ENCODE measurements at regions not wholly inside any gene's neighbourhood (a gene's known extent, or its start where the extent isn't known, plus 50 kb on each side); places are given as distances from the start of the nearest gene placed in this dataset.

DNA sequence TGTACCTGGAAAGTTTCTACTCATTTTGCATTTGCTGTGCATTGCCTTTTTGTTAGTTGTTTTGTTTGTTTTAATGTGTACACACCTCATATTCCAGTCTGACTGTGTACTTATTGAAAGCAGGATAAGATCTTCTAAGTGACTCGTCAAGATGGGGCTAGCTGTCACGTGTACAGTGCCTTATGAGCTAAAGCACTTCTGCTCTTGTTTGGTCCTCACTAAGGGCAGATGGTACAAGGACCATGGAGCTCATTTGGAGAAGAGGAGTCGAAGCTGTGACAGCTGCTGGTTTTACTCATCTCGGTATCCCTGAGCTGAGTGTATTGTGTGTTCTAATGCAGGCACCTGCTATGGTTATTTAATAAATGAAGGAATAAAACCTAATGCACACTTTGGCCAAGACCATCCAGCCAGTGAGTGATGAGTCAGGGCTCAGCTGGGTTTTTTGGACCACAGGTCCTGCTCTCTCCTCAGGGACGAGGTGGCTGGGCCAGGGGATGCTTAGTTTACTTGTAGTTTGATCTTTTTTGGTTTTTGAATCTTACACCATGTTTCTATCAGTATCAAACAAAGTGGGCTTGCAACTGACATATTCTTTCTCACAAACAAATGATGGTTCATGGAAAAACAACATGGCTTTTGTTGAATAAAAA, 152.5 kb upstream of the APCDD1 start:
- DNase-seq, result no peak
- ATAC-seq (ENCODE audit: poor library complexity), result no peak
- intact Hi-C loops (cut with DNase I), result no loop called here

DNA sequence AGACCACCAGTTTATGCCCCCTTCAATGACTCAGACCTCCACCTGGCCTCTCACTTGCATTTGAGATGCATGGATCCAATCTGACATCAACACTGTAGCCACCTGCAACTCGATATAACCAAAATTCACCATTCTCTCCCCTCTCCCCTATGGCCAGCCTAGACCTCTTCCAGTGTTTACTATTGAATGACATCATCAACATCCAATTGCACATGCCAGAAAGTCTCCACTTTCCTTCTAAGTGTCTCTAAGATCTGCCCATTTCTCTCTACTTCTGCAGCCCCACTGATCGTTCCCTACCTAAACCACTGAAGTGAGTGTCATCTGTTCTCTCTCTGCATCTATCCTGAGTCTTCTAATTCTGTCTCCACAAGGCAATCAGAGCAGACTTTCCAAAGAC, 151.3 kb upstream of the APCDD1 start:
- ATAC-seq (ENCODE audit: poor library complexity), result no peak
- intact Hi-C loops (cut with DNase I), result no loop called here
- DNase-seq, result no peak

DNA sequence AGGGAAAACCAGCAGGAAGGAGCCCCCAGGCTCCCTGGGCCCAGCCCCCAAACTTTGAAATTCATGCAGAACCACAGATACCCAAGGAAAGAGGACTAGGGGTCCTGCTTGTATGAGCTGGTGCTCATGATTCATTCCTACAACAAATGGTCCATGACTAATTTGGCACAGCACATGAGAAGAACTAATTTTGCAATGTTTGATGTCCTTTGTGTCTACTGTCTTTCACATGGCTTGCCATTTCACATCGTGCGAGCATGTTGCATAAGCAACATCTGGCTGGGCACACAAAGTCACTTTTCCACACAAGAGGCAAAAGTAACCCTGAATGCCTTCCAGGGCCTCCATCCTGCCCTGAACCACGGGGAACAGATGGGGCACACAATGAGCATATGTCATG, 149.6 kb upstream of the APCDD1 start:
- intact Hi-C loops (cut with DNase I), result no loop called here
- DNase-seq, result no peak

DNA sequence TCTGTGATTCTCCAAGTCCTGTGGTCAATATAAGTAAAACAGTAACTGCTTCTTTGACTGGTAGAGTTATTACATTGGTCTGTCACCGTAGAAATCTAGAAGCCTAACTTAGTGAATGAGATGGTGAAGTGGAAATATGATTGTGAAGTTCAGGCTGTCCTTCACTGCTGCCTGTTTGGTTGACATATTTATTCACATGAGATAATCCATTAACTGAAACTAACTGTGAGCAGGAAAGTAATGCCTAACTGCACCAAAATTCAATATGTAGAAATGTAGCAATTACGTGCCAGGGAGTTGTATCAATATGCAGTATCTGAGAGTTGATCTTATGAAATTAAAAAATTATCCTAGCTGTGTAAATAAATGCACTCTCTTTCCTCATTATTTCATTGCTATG, 147.7 kb upstream of the APCDD1 start:
- ATAC-seq (ENCODE audit: poor library complexity), result no peak
- intact Hi-C loops (cut with DNase I), result no loop called here
- no peak for DNase-seq

More for the DNA sequence above, 149.6 kb upstream of the APCDD1 start:
- ATAC-seq (ENCODE audit: poor library complexity), result peak; percentile 83

DNA sequence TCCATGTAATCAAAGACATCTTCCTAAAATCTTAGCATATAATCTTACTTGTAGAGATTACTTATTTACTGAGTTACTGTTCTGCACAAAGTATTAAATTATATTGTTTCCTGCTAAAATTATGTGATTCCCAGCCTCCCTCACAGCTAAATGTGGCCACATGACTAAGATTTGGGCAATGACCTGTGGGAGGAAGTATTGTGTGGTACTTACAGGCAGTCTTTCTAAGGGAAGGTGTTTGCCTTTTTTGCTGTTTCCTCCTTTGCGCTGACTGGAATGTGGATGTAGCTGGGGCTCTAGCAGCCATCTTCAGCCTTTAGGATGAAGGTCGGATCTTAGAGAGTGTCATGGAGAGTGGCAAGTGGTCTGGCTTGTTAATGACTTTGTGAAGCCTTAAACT, 146.3 kb upstream of the APCDD1 start:
- intact Hi-C loops (cut with DNase I), result no loop called here
- no peak for DNase-seq
- ATAC-seq (ENCODE audit: poor library complexity), result no peak

DNA sequence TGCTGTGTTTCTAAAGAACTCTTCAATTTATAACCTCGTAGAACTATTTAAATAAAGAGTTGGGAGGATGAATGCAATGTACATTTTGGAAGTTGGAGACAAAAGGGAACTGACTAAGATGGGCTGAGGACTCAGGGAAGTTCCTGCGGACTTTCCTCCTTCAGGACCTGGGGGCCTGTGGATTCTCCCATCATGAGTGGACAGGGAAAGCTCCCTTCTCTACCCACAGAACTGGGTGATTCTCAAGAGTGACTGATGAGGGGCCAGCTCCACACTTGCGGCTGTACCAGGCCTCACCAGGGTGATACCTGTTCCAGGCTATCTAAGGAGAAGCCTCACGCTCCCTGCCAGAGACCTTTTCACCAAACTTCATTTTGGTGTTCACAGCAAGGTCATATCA, 143.8 kb upstream of the APCDD1 start:
- DNase-seq, result no peak
- intact Hi-C loops (cut with DNase I), result no loop called here

DNA sequence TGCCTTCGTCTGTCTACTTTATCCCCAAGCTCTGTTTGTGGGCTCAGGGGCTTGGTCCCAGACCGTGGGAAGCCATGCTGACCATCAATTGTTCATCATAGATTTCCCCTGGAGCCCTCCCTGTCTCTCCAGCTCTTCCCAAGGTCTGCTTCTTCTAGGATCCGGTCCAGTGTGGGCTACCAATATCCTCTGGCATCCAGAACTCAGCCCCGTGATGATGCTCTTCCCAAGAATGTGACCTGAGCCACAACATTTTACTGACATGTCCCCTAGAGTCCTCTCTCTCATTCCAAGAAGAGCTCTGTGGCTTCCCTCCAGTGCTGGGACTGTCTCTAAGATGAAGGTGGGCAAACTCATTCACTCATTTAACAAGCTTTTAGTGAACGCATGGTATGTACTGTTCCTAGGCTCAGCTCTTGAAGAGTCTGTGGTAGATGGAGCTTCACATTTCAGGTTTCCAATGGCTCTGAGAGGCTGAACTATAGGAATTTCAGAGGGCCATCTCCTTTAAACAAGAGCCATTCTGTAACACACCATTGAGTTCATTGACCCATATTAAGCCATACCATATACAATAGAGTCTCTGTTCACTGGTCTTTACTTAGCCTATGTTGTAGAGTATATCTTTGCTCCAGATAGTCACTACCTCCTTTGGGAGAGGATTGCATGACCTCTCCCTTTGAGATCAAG, 142.0 kb upstream of the APCDD1 start:
- ATAC-seq (ENCODE audit: poor library complexity), result no peak
- no peak for DNase-seq
- intact Hi-C loops (cut with DNase I), result no loop called here

More for the DNA sequence above, 143.8 kb upstream of the APCDD1 start:
- ATAC-seq (ENCODE audit: poor library complexity), result no peak

DNA sequence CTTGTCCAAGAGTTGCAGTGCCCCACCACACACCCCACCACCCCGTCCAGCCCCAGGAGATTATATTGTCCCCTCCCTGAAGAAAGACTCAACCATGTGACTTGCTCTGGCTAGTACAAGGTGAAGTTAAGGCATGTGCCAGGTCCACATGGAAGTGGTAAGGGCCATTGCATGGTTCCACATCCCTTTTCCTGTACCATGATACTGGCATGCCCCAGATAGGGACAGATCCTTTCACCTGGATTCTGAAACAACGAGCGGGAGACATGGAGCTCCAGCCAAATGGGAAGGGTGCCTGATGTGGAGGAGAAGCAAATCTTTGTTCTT, 141.5 kb upstream of the APCDD1 start:
- DNase-seq, result no peak
- ATAC-seq (ENCODE audit: poor library complexity), result no peak
- intact Hi-C loops (cut with DNase I), result no loop called here

DNA sequence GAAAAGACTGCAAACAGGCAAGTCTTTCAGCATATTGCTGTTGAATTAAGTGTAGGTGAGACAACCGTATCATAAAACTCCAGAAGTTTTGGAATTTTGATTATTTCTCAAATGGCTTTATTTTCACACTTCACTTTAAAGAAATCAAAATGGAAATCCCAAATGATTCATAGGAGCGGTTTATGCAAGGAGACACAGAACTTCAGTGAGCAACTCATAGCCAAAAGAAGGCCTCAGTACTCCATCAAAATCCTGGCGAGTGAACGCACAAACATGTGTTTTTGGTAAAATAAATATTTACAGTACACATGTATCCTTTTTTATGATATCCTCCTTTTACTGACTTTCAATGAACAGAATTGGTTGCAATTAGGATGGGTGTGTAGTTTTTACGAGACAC, 140.4 kb upstream of the APCDD1 start:
- intact Hi-C loops (cut with DNase I), result no loop called here
- DNase-seq (no peak), ATAC-seq (ENCODE audit: poor library complexity) (no peak)

DNA sequence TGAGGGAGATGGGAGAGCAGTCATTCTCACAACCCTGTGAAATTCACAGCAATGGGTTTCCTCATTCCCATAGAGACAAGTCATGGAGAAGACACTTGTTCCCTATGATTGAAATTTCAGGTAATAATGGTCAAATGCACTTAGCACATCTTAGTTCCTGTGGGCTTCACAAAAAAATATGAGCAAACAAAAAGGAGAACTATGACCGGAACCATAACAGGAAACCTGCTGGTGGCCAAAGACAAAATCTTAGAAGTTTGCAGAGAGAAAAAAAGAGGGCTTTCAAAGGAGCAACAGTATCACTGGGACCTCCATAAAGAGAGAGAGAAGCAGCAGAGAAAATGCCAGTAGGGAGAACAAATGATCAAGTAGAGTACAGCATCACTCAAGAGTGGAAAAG, 138.9 kb upstream of the APCDD1 start:
- no peak for DNase-seq
- intact Hi-C loops (cut with DNase I), result no loop called here
- no peak for ATAC-seq (ENCODE audit: poor library complexity)

DNA sequence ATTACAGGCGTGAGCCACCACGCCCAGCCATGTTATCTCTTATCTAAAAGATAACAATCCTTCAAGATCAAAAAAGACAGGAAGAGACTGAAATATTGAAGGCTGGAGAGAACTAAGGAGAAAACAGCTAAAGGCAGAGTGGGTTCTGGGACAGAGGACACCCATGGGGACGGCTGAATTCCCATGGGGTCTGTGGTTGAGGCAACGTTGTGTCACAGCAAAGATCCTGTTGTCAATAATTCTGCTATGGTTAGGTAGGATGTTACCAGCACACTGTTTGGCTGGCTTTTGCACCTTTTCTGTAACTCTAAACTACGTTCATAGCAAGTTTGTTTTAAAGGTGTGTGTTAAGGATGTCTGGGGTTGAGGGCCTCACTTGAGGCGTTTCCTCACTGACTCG, 137.7 kb upstream of the APCDD1 start:
- intact Hi-C loops (cut with DNase I), result no loop called here
- DNase-seq (no peak), ATAC-seq (ENCODE audit: poor library complexity) (no peak)

DNA sequence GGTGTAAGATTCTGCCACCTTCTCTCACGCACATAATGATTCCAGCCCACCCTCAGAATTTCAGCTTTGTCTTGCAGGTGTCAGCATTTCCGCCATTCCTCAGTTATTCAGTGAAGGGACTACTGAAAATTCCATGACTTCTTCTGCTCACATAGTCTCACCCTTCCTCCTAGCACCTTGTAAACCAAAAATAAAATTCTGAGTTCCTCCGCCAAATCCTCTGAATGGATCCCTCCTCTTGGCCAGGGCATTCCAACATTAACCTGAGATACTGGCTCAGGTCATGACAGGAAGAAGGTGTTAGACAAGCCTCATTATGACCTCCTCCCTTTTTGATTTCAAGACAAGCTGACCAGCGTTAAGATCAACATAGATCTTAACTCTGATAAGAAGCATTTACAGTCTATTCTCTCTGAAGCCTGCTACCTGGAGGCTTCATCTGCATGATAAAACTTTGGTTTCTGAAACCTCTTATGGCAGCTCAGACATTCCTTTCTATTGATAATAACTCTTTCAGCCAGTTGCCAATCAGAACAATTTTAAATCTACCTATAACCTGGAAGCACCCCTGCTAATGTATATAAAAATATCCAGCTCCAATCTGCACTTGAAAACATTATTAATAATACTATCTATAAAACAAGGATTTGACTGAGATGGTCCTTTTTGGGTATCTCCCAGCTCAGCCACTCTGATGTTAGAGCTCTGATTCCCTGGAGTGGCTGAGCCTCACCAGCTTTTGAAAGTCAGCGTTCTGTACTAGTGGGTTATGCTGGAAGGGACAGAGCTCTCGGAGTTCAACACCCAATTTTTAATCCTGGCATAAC, 136.4 kb upstream of the APCDD1 start:
- intact Hi-C loops (cut with DNase I), result no loop called here
- ATAC-seq (ENCODE audit: poor library complexity), result no peak
- no peak for DNase-seq

DNA sequence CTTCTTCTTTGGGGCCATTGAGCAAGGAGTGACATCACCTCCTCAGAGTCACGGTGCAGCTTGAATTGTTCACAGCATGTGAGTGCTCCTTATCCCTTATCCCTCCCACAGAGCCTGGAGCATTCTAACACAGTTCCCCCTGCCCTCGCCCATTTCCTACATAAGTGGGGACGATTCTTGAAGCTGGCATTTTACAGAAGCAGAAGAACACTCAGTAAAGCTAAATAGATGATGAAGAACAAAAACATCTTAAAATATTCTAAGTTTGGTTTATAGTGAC, 135.8 kb upstream of the APCDD1 start:
- ATAC-seq (ENCODE audit: poor library complexity), result no peak
- no peak for DNase-seq
- intact Hi-C loops (cut with DNase I), result no loop called here

DNA sequence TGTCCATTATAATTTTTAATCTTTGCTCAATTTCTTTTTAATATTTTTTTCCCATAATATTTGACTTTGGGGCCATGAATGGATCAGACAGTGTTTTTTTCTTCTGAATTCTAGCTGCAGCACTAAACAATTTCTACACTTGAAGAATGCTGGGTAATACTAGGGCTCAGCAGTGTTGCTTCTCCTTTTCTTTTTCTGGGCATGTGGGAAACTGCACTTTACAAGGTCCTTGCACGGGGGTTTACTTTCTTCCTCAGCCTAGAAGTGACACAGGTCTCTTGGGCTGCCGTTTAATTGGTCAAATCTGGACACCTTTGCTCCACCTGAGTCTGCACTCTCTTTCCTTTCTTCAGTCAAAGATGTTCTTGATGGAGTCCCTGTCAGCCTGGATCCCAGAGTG, 135.4 kb upstream of the APCDD1 start:
- intact Hi-C loops (cut with DNase I), result no loop called here
- ATAC-seq (ENCODE audit: poor library complexity) (no peak), DNase-seq (no peak)

DNA sequence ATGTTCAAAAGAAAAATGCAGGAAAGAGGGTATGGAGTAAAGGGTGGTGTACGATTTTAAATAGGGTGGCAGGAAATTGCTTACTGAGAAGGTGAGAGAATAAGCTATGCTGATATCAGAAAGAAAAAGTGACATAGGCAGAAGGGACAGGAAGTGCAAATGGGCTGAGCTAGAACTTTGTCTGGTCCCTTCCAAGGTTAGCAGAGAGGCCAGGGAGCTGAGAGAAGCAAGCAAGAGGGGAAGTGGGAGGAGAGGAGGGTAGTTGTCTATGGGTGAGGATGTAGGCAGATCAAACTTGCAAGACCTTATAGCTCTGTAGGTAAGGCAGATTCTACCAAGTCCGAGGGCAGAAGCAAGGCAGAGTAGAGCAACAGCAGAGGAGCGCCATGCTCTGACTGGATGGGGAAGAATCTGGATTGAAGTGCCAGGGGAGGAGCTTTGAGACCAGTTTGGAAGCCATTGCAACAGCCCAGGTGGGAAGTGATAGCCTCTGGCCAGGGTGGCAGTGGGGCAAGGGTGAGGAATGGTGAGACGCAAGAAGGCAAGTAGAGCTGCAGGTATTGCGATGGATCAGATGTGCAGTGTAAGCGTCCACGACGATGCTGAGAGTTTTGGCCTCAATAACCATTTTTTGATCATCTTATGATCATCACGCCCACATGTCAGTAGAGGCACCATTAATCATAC, 134.4 kb upstream of the APCDD1 start:
- DNase-seq, result no peak
- no peak for ATAC-seq (ENCODE audit: poor library complexity)
- intact Hi-C loops (cut with DNase I), result no loop called here

DNA sequence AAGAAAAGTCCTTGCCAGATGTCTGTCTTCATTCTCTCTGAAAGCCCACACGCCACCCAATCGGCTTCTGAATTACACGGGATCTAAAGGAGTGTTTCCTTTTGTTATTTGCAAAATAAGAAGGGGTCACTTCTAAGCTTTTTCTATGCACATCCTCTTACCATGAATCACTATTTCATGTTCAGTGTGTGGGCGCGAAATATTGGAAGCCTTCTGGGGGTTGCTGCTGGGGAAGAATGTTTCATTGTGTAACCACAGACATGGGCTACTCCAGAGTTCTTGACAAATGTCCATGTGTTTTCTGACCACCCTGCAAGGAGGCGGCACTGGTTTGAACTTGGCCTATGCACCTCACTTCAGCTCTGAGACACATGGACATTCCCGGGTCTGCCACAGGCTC, 133.6 kb upstream of the APCDD1 start:
- intact Hi-C loops (cut with DNase I), result no loop called here
- ATAC-seq (ENCODE audit: poor library complexity) (no peak), DNase-seq (no peak)

DNA sequence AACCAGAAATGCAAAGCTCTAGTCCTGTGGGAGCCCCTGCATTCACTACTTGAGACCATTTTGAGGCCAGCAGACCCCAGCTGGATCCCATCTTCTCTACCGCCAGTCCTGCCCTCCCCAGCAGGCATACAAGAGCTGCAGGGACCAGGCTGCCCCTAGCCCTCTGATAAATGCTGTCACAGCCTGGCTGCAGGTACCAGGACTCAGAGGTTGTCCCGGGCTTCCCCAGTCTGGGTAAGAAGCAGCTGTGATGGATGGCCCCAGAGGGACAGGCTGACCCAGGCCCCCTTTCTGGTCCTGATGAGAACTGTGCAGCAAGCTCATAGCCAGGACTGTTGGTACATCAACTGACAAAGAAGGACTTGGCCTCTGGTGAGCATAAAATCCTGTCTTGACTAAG, 132.9 kb upstream of the APCDD1 start:
- no peak for ATAC-seq (ENCODE audit: poor library complexity)
- no peak for DNase-seq
- intact Hi-C loops (cut with DNase I), result no loop called here

DNA sequence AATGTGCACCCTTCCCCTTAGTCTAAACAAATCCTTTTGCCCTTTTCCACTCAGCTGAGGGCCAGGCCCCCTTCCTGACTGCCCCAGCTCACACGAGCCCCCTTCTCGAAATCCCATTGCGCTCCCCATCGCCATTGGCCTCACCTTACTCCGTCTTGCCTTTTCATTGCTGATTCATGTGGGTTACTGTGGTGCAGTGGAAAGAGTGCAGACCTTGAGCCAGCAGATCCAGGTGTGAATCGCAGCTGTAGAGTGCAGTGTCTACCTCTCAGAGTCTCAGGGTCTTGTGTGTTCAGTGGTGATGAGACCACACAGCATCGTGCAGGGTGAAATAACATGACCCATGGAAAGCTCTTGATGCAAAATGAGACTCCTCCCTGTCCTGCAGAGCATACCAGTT, 132.4 kb upstream of the APCDD1 start:
- DNase-seq (no peak), ATAC-seq (ENCODE audit: poor library complexity) (no peak)
- intact Hi-C loops (cut with DNase I), result no loop called here

DNA sequence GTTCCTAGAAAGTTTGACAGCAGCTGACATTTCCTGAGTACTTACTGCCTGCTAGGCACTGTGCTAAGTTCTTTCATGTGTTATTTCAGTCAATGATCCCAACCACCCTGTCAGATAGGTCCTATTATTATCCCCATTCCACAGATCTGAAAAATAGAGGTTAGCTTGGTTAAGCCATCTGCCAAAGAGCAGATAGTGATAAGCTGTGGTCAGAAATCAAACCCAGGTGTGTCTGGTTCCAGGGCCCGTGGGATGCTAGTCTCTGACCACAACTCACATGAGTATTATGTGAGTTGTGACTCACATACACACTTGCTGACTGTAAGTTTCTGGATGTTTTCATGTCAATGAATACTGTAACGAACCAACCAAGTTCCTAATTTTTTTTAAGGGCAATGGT, 132.0 kb upstream of the APCDD1 start:
- intact Hi-C loops (cut with DNase I), result no loop called here

DNA sequence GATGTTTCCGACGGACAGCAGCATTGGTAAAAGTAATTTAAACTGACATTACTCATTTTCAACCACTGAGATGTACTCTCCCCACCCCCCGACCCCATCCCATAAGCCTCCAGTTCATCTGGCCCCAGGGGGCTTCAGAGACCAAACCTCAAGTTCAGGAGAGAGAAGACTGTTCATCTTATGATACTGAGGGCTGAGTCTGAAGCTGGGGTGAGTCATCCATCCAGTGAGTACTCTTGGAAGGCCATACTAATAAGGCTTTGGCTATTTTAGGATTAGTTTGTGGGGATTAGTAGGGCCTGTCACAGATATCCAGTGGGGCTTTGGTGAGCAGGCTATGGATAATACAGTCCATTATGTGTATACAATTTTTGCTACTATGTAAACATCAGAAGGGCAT, 125.3 kb upstream of the APCDD1 start:
- ATAC-seq (ENCODE audit: poor library complexity), result no peak
- intact Hi-C loops (cut with DNase I), result no loop called here
- DNase-seq, result no peak

More for the DNA sequence above, 132.0 kb upstream of the APCDD1 start:
- no peak for ATAC-seq (ENCODE audit: poor library complexity)
- DNase-seq, result no peak

Data from Right ventricle myocardium superior (tissue), 1 donor.